ENCODE measurements at regions not wholly inside any gene's neighbourhood (a gene's known extent, or its start where the extent isn't known, plus 50 kb on each side); places are given as distances from the start of the nearest gene placed in this dataset.
"Not testable (repeated sequence)": the region's sequence is repeated elsewhere in the genome, so short reads cannot be mapped to it uniquely, and the experiment has no call there.

DNA sequence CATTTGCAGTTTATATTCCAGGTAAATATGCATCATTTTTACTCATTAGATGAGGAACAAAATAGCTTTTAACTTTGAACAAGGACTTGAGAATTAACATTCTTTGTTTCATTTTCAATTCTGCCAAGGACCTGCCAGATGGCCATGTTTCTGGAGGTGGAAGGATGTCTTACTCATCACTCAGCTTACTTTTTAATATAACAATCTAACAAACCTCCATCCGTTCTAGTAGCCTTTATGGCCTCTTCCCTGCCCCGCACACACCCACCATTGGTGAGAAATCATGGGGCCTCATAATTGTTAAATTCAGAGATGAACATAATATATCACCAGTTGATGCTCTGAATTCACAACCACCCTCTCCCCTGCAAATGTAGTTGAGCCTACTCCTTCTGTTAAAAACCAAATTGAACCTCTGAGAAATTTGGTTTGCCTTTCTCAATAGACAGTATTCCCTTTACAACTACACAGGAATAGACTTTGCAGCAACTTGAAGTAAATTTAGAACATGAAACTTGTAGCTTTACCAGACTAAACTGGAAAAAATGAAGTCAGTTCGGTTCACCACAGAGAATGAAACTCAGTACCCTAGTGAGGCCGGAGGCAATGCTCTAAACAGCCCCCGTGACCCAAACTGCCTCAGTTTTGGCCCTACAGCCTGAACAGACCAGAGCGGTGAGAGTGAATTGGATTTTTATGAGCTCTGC, 50.1 kb upstream of the ACSL4 start:
- TF ChIP-seq, protein P1, sequence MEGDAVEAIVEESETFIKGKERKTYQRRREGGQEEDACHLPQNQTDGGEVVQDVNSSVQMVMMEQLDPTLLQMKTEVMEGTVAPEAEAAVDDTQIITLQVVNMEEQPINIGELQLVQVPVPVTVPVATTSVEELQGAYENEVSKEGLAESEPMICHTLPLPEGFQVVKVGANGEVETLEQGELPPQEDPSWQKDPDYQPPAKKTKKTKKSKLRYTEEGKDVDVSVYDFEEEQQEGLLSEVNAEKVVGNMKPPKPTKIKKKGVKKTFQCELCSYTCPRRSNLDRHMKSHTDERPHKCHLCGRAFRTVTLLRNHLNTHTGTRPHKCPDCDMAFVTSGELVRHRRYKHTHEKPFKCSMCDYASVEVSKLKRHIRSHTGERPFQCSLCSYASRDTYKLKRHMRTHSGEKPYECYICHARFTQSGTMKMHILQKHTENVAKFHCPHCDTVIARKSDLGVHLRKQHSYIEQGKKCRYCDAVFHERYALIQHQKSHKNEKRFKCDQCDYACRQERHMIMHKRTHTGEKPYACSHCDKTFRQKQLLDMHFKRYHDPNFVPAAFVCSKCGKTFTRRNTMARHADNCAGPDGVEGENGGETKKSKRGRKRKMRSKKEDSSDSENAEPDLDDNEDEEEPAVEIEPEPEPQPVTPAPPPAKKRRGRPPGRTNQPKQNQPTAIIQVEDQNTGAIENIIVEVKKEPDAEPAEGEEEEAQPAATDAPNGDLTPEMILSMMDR (IDR thresholded peaks at IDR 0.05 in 4 of 5, conservative IDR thresholded peaks at IDR 0.05 in 1 of 5), result no peak
- TF ChIP-seq POLR2A (IDR thresholded peaks at IDR 0.05), result no peak
- Histone ChIP-seq H3K27me3 (no peaks in the 10 kb centered on the region), H3K4me1 (no peaks in the 10 kb centered on the region), H3K4me3 (no peak overlapping the region), H3K27ac (no peak overlapping the region), H3K9me3 (no peaks in the 10 kb centered on the region), H3K36me3 (no peaks in the 10 kb centered on the region)
- in situ Hi-C loops (cut with MboI; ENCODE audit: low sequenced_read_pairs in 4 of 4), result no loop called here
- intact Hi-C loops (cut with DNase I; ENCODE audit: low total_unique reads), result loop anchor here (10.0 kb wide), 1 partner anchor 68 kb away; no protein-coding TSS in a partner anchor
- ATAC-seq (no peak), DNase-seq (no peak)

DNA sequence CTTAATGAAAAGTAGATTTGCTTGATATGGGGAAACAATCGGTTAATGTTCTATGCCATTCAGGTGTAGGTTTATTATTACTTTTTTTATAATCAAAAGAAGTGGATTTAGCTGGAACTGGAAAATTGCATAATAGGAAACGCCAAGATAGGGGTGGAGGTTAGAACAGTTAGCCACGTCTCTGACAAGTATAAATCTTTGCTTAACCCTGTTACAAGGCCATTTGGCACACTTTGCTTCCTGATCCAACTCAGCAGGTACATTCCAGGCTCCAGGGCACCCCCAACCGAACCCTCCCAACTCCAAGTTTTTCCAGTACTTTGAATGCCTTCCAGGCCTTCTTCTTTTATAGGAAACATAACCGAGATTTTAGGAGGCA, 50.6 kb upstream of the ACSL4 start:
- no peak for DNase-seq
- Histone ChIP-seq H3K27me3 (no peaks in the 10 kb centered on the region), H3K27ac (no peak overlapping the region), H3K4me1 (no peaks in the 10 kb centered on the region), H3K9me3 (no peaks in the 10 kb centered on the region), H3K36me3 (no peaks in the 10 kb centered on the region), H3K4me3 (no peak overlapping the region)
- no peak for ATAC-seq
- TF ChIP-seq POLR2A (IDR thresholded peaks at IDR 0.05), result no peak
- TF ChIP-seq, protein P1 (IDR thresholded peaks at IDR 0.05 in 4 of 5, conservative IDR thresholded peaks at IDR 0.05 in 1 of 5), result no peak
- intact Hi-C loops (cut with DNase I; ENCODE audit: low total_unique reads), result loop anchor here (10.0 kb wide), 1 partner anchor 69 kb away; no protein-coding TSS in a partner anchor
- in situ Hi-C loops (cut with MboI; ENCODE audit: low sequenced_read_pairs in 4 of 4), result no loop called here

DNA sequence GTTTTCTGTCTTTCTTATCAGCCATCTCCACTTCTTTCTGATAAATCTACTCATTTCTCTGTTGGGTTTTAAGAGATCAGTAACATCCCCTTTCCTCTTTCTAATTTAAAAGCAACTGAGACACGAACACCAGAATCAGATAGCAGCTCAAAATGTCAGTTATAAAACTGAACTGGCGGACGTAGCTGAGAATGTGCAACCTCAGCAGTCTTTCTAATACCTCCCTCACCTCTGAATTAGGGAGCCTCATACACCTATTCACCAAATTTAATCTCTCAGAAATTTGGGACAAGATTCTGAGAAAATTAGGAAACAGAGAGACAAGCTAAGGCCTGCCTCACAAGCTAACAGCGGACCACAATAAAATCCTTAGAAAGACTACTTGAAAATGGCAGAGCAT, 52.0 kb upstream of the ACSL4 start:
- H3K27me3 ChIP-seq, result peaks cover 0 to 3% (median 0%) of the 10 kb centered on the region in 3 donors
- in situ Hi-C loops (cut with MboI; ENCODE audit: low sequenced_read_pairs in 4 of 4), result no loop called here
- ATAC-seq (no peak), DNase-seq (no peak)
- H3K4me3 ChIP-seq, result no peak overlapping the region
- TF ChIP-seq POLR2A (IDR thresholded peaks at IDR 0.05), result no peak
- TF ChIP-seq, protein P1 (IDR thresholded peaks at IDR 0.05 in 4 of 5, conservative IDR thresholded peaks at IDR 0.05 in 1 of 5), result no peak
- no peaks in the 10 kb centered on the region for H3K36me3 ChIP-seq
- no peaks in the 10 kb centered on the region for H3K4me1 ChIP-seq
- H3K9me3 ChIP-seq, result no peaks in the 10 kb centered on the region
- no peak overlapping the region for H3K27ac ChIP-seq
- intact Hi-C loops (cut with DNase I; ENCODE audit: low total_unique reads), result loop anchor here (10.0 kb wide), 1 partner anchor 70 kb away; no protein-coding TSS in a partner anchor

DNA sequence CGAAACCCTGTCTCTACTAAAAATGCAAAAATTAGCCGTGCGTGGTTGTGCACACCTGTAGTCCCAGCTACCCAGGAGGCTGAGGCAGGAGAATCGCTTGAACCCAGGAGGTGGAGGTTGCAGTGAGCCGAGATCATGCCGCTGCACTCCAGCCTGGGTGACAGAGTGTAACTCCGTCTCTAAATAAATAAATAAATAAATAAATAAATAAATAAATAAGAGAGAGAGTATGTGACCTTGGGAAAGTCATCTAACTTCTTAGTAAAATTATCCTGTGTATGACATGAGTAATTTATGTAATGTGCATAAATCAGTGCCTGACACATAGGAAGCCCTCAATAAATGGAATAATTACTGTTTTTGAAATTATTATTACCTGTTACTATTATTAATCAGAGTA, 57.5 kb upstream of the ACSL4 start:
- H3K27ac ChIP-seq; DNase-seq; H3K4me1 ChIP-seq; intact Hi-C loops (cut with DNase I; ENCODE audit: low total_unique reads); H3K9me3 ChIP-seq; H3K36me3 ChIP-seq; ATAC-seq; H3K27me3 ChIP-seq; in situ Hi-C loops (cut with MboI; ENCODE audit: low sequenced_read_pairs in 4 of 4); H3K4me3 ChIP-seq: not testable (repeated sequence)

DNA sequence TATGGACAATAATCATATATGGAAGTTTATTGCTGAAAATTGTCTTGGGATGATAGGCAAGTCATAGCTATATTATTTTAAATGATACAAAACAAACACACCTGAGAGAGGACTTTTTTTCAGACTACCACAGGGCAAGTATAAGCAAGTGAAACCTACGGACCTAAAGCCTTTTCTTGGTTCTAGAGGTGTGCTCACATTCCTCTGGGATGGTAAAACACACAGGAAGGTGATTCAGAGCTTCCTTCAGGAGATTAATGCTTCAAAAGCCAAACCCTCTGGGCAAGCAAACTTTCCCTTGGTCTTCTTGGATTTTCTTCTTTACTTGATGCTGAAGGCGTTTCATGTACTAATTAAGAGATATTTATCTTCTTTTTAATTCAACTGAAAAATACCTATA, 60.1 kb upstream of the ACSL4 start:
- Histone ChIP-seq H3K4me3 (no peak overlapping the region), H3K4me1 (no peaks in the 10 kb centered on the region), H3K9me3 (no peaks in the 10 kb centered on the region), H3K27me3 (peaks cover 0 to 3% (median 0%) of the 10 kb centered on the region in 3 donors), H3K27ac (no peak overlapping the region), H3K36me3 (no peaks in the 10 kb centered on the region)
- intact Hi-C loops (cut with DNase I; ENCODE audit: low total_unique reads) (no loop called here), in situ Hi-C loops (cut with MboI; ENCODE audit: low sequenced_read_pairs in 4 of 4) (no loop called here)
- TF ChIP-seq, protein P1 (IDR thresholded peaks at IDR 0.05 in 4 of 5, conservative IDR thresholded peaks at IDR 0.05 in 1 of 5), result no peak
- TF ChIP-seq POLR2A (IDR thresholded peaks at IDR 0.05), result no peak
- ATAC-seq (no peak), DNase-seq (no peak)
